ENCODE measurements at regions not wholly inside any gene's neighbourhood (a gene's known extent, or its start where the extent isn't known, plus 50 kb on each side); places are given as distances from the start of the nearest gene placed in this dataset.

- TF ChIP-seq EZH2 (IDR thresholded peaks at IDR 0.05; ENCODE audit: low read depth, unreplicated experiment) (no peak), EZH2phosphoT487 (IDR thresholded peaks at IDR 0.05; ENCODE audit: unreplicated experiment) (no peak), CTCF (conservative IDR thresholded peaks at IDR 0.05; ENCODE audit: low read depth in 2 of 2) (no peak), REST (IDR thresholded peaks at IDR 0.05; ENCODE audit: unreplicated experiment) (no peak), CREB1 (CRISPR knock-in tag; IDR thresholded peaks at IDR 0.05; ENCODE audit: low read depth) (no peak), POLR2AphosphoS5 (IDR thresholded peaks at IDR 0.05; ENCODE audit: low read depth) (no peak), ETS1 (IDR thresholded peaks at IDR 0.05) (no peak), JUNB (IDR thresholded peaks at IDR 0.05; ENCODE audit: unreplicated experiment) (no peak), ZNF331 (CRISPR knock-in tag; IDR thresholded peaks at IDR 0.05; ENCODE audit: low read depth) (no peak)
Observed at GRCh38 chr10:42973870-42974692, 102.8 kb upstream of the RET start.
